H54 (cell line): ENCODE measurements at regions not wholly inside any gene's neighbourhood (a gene's known extent, or its start where the extent isn't known, plus 50 kb on each side); places are given as distances from the start of the nearest gene placed in this dataset.

ENCODE experiments used
- DNase-seq: peaks from one replicate; pipeline ENCODE4 v3.0.0; 2011; ENCODE audit warnings: low spot score, mixed read lengths; ENCODE audit not compliant: insufficient read length
- FAIRE-seq: peaks from 3 replicates; lab custom pipeline; 2011; peaks lifted over from hg19 to GRCh38; lab: Jason Lieb, UNC
- POLR2A ChIP-seq: IDR thresholded peaks from 2 replicates; pipeline ENCODE4 v1.6.1; 2011; ENCODE audit warnings: low read depth, mild to moderate bottlenecking, low read length

- TF ChIP-seq POLR2A, result no peak
- DNase-seq, result no peak
- peak; percentile 55 for FAIRE-seq
These were observed 1482.1 kb upstream of the MIR17HG start for GRCh38 chr13:89865164-89866064.

GRCh38 chr13:89869312-89869711, 1478.2 kb upstream of the MIR17HG start:
- no peak for TF ChIP-seq POLR2A
- FAIRE-seq, result no peak
- DNase-seq, result no peak

- no peak for TF ChIP-seq POLR2A
- DNase-seq (no peak), FAIRE-seq (no peak)
These were observed 1468.6 kb upstream of the MIR17HG start for GRCh38 chr13:89878904-89879303.

GRCh38 chr13:89880201-89880600, 1467.3 kb upstream of the MIR17HG start:
- no peak for TF ChIP-seq POLR2A
- DNase-seq (no peak), FAIRE-seq (no peak)

GRCh38 chr13:89883893-89884448, 1463.5 kb upstream of the MIR17HG start:
- FAIRE-seq (no peak), DNase-seq (no peak)
- no peak for TF ChIP-seq POLR2A

GRCh38 chr13:89890806-89891205, 1456.7 kb upstream of the MIR17HG start:
- DNase-seq (no peak), FAIRE-seq (no peak)
- TF ChIP-seq POLR2A, result no peak

- FAIRE-seq (no peak), DNase-seq (no peak)
- TF ChIP-seq POLR2A, result no peak
These were observed 1456.1 kb upstream of the MIR17HG start for GRCh38 chr13:89891416-89891815.

- DNase-seq (no peak), FAIRE-seq (peak; percentile 36)
- no peak for TF ChIP-seq POLR2A
These were observed 1449.8 kb upstream of the MIR17HG start for GRCh38 chr13:89897681-89898080.

- TF ChIP-seq POLR2A, result no peak
- DNase-seq, result no peak
- peak; percentile 64 for FAIRE-seq
These were observed 1448.0 kb upstream of the MIR17HG start for GRCh38 chr13:89899302-89900103.

GRCh38 chr13:89900104-89900765, 1447.3 kb upstream of the MIR17HG start:
- DNase-seq (no peak), FAIRE-seq (peak; percentile 27)
- no peak for TF ChIP-seq POLR2A

- FAIRE-seq (no peak), DNase-seq (no peak)
- no peak for TF ChIP-seq POLR2A
These were observed 1445.3 kb upstream of the MIR17HG start for GRCh38 chr13:89902223-89902622.

- DNase-seq, result no peak
These were observed 1444.4 kb upstream of the MIR17HG start for GRCh38 chr13:89903115-89903514.

GRCh38 chr13:89910166-89910565, 1437.3 kb upstream of the MIR17HG start:
- DNase-seq, result no peak
- no peak for FAIRE-seq
- no peak for TF ChIP-seq POLR2A

More at GRCh38 chr13:89903115-89903514, 1444.4 kb upstream of the MIR17HG start:
- FAIRE-seq, result no peak
- no peak for TF ChIP-seq POLR2A
